ENCODE measurements at regions not wholly inside any gene's neighbourhood (a gene's known extent, or its start where the extent isn't known, plus 50 kb on each side); places are given as distances from the start of the nearest gene placed in this dataset.

- Histone ChIP-seq H3K27me3 (replicated peaks in 1 of 4; ENCODE audit: control extremely low read depth in 1 of 4, control insufficient read depth in 3 of 4, insufficient read depth in 4 of 4, low read length in 3 of 4) (no peaks in the 10 kb centered on the region), H4K20me1 (ENCODE audit: control insufficient read depth, insufficient read depth, low read length, poor library complexity, severe bottlenecking) (no peaks in the 10 kb centered on the region), H3K4me3 (ENCODE audit: control extremely low read depth in 1 of 5, extremely low read depth in 1 of 5, insufficient read depth in 1 of 5, low read depth in 2 of 5, low read length in 4 of 5) (no peak overlapping the region), H3K79me2 (ENCODE audit: control insufficient read depth, insufficient read depth, low read length) (no peaks in the 10 kb centered on the region), H3K36me3 (replicated peaks in 1 of 2; ENCODE audit: control extremely low read depth in 1 of 2, control insufficient read depth in 1 of 2, extremely low read depth in 1 of 2, insufficient read depth in 2 of 2, low read length in 1 of 2) (no peaks in the 10 kb centered on the region), H2AFZ (ENCODE audit: insufficient read depth, low read depth, low read length, poor library complexity, severe bottlenecking) (no peak overlapping the region), H3K9me3 (ENCODE audit: control extremely low read depth in 1 of 3, control insufficient read depth in 2 of 3, insufficient read depth in 1 of 3, low read length in 2 of 3) (no peaks in the 10 kb centered on the region), H3K4me2 (replicated peaks; ENCODE audit: low read depth, low read length, poor library complexity, severe bottlenecking) (no peak overlapping the region), H3K4me1 (ENCODE audit: control insufficient read depth in 2 of 2, insufficient read depth in 2 of 2, low read length in 2 of 2) (no peaks in the 10 kb centered on the region), H3K9ac (ENCODE audit: low read length) (no peak overlapping the region), H3K27ac (ENCODE audit: low read length in 2 of 2) (no peak overlapping the region)
- Mint-ChIP-seq H3K4me1 (no peaks in the 10 kb centered on the region), H3K27ac (no peak overlapping the region), H3K4me3 (no peak overlapping the region), H3K27me3 (no peaks in the 10 kb centered on the region), H3K9me3 (ENCODE audit: insufficient read depth) (peaks cover 2% of the 10 kb centered on the region)
- no CpG with 5 or more reads among the region's 2 CpGs for WGBS (ENCODE audit: insufficient coverage)
- intact Hi-C loops (cut with micrococcal nuclease) = no loop called here
- DNase-seq = no peak
- ATAC-seq (ENCODE audit: low read depth) = no peak
- ChIA-PET POLR2A (no interaction called here), CTCF (no interaction called here)
- no peak for TF ChIP-seq CTCF (IDR thresholded peaks at IDR 0.05)
- no peak for TF ChIP-seq EZH2 (IDR thresholded peaks at IDR 0.05; ENCODE audit: borderline replicate concordance, insufficient read depth, low read depth, low read length, poor library complexity, severe bottlenecking)
Measured at GRCh38 chr4:159577241-159577640, 474.4 kb downstream of the RAPGEF2 start.

GRCh38 chr4:159582685-159583084 lies 479.8 kb downstream of the RAPGEF2 start:
- ChIA-PET CTCF (no interaction called here), POLR2A (no interaction called here)
- Mint-ChIP-seq H3K27me3 (no peaks in the 10 kb centered on the region), H3K4me1 (no peaks in the 10 kb centered on the region), H3K27ac (no peak overlapping the region), H3K9me3 (ENCODE audit: insufficient read depth) (peaks cover 7% of the 10 kb centered on the region), H3K4me3 (no peak overlapping the region)
- Histone ChIP-seq H3K4me3 (ENCODE audit: control extremely low read depth in 1 of 5, extremely low read depth in 1 of 5, insufficient read depth in 1 of 5, low read depth in 2 of 5, low read length in 4 of 5) (no peak overlapping the region), H3K36me3 (replicated peaks in 1 of 2; ENCODE audit: control extremely low read depth in 1 of 2, control insufficient read depth in 1 of 2, extremely low read depth in 1 of 2, insufficient read depth in 2 of 2, low read length in 1 of 2) (no peaks in the 10 kb centered on the region), H3K4me2 (replicated peaks; ENCODE audit: low read depth, low read length, poor library complexity, severe bottlenecking) (no peak overlapping the region), H2AFZ (ENCODE audit: insufficient read depth, low read depth, low read length, poor library complexity, severe bottlenecking) (no peak overlapping the region), H3K27me3 (replicated peaks in 1 of 4; ENCODE audit: control extremely low read depth in 1 of 4, control insufficient read depth in 3 of 4, insufficient read depth in 4 of 4, low read length in 3 of 4) (no peaks in the 10 kb centered on the region), H4K20me1 (ENCODE audit: control insufficient read depth, insufficient read depth, low read length, poor library complexity, severe bottlenecking) (no peaks in the 10 kb centered on the region), H3K27ac (ENCODE audit: low read length in 2 of 2) (no peak overlapping the region), H3K4me1 (ENCODE audit: control insufficient read depth in 2 of 2, insufficient read depth in 2 of 2, low read length in 2 of 2) (no peaks in the 10 kb centered on the region), H3K79me2 (ENCODE audit: control insufficient read depth, insufficient read depth, low read length) (no peaks in the 10 kb centered on the region), H3K9ac (ENCODE audit: low read length) (no peak overlapping the region), H3K9me3 (ENCODE audit: control extremely low read depth in 1 of 3, control insufficient read depth in 2 of 3, insufficient read depth in 1 of 3, low read length in 2 of 3) (peaks cover 0 to 11% (median 8%) of the 10 kb centered on the region in 3 donors)
- DNase-seq (no peak), ATAC-seq (ENCODE audit: low read depth) (no peak)
- TF ChIP-seq CTCF (IDR thresholded peaks at IDR 0.05) = no peak
- TF ChIP-seq EZH2 (IDR thresholded peaks at IDR 0.05; ENCODE audit: borderline replicate concordance, insufficient read depth, low read depth, low read length, poor library complexity, severe bottlenecking) = no peak
- intact Hi-C loops (cut with micrococcal nuclease) = no loop called here

Measured in B cell (primary cell).